Esophagus muscularis mucosa (tissue), 4 donors: ENCODE measurements at regions not wholly inside any gene's neighbourhood (a gene's known extent, or its start where the extent isn't known, plus 50 kb on each side); places are given as distances from the start of the nearest gene placed in this dataset.

Experiments
- DNase-seq: peaks from one replicate; pipeline ENCODE4 v3.0.0-alpha.2; 2017; ENCODE audit errors: extremely low spot score
- H3K27ac ChIP-seq, 4 donors: fragments of 200-600 bp; sonication (generic); replicated peaks in 1 of 4; 1 replicate in 3 of 4; 2 replicates in 1 of 4; pipeline ENCODE4 v1.5.1; 2016 to 2019; ENCODE audit warnings: mild to moderate bottlenecking in 1 of 4
- H3K27me3 ChIP-seq, 4 donors: fragments of 200-600 bp; sonication (generic); one replicate each; pipeline versions ENCODE4 v1.5.1 to v1.6.0; 2016 to 2019
- H3K36me3 ChIP-seq, 4 donors: fragments of 200-600 bp; sonication (generic); one replicate each; pipeline ENCODE4 v1.5.1; 2016 to 2019
- H3K4me1 ChIP-seq, 4 donors: fragments of 200-600 bp; sonication (generic); one replicate each; pipeline ENCODE4 v1.5.1; 2016 to 2019
- H3K4me3 ChIP-seq, 4 donors: fragments of 200-600 bp; sonication (generic); 1 replicate in 2 of 4; 2 replicates in 2 of 4; pipeline ENCODE4 v1.5.1; 2016 to 2019; ENCODE audit warnings: mild to moderate bottlenecking in 4 of 4, moderate library complexity in 1 of 4
- H3K9me3 ChIP-seq, 4 donors: fragments of 200-600 bp; sonication (generic); 1 replicate in 3 of 4; 2 replicates in 1 of 4; pipeline ENCODE4 v1.5.1; 2016 to 2019
- CTCF ChIP-seq, 3 experiments: fragments of 200-600 bp in 2 of 3; fragments of 450-650 bp in 1 of 3; sonication (generic) in 2 of 3; IDR thresholded peaks; one replicate each; pipeline ENCODE4 v1.5.1; 2017 to 2019; ENCODE audit warnings: antibody characterized with exemption in 3 of 3, mild to moderate bottlenecking in 2 of 3, moderate library complexity in 1 of 3
- EP300 ChIP-seq: sonication (generic); formaldehyde crosslinking; IDR thresholded peaks from one replicate; pipeline ENCODE4 v1.6.1; 2017; ENCODE audit warnings: antibody characterized with exemption
- POLR2A ChIP-seq: fragments of 450-650 bp; IDR thresholded peaks from one replicate; pipeline ENCODE4 v1.6.1; 2017; ENCODE audit warnings: antibody characterized with exemption, moderate library complexity, mild to moderate bottlenecking, low read depth
- POLR2AphosphoS5 ChIP-seq, 2 donors: sonication (generic); formaldehyde crosslinking; IDR thresholded peaks; one replicate each; pipeline ENCODE4 v1.6.1; 2017; ENCODE audit warnings: antibody characterized with exemption in 2 of 2
- WGBS: methylation state at CpG from one replicate; pipeline ENCODE4 v1.1.5; 2018; 5-methylcytosine and 5-hydroxymethylcytosine counted together
- intact Hi-C: fragments of 100-400 bp; cut with DNase I; formaldehyde crosslinking; loops from one replicate; pipeline ENCODE4 v1.15.1; 2023

DNA sequence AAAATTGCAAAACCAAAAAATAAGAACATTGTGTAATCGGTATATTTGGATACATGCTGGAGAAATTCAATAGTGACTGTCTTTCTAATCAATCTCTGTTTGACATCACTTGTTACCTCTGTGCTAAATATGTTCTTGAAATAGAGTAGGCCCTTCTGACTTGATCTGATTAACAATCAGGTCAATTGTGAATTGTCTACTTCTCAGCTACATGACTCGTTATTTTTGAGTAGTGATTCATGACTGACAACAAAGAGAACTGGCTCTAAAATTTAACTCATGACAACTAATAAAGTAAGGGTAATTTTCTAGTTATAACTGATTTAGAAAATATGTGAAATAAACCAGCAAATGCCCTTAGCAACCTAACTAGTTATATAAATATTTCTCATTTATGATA lies 312.1 kb downstream of the TMX3 start:
- Histone ChIP-seq H3K27ac (no peak overlapping the region), H3K27me3 (no peaks in the 10 kb centered on the region), H3K4me3 (no peak overlapping the region), H3K36me3 (no peaks in the 10 kb centered on the region), H3K9me3 (no peaks in the 10 kb centered on the region), H3K4me1 (no peaks in the 10 kb centered on the region)
- 74% methylated on average over 2 of the region's 2 CpGs for WGBS
- intact Hi-C loops: no loop called here
- TF ChIP-seq POLR2A: no peak
- no peak for DNase-seq

- Histone ChIP-seq H3K27ac (no peak overlapping the region), H3K27me3 (no peaks in the 10 kb centered on the region), H3K9me3 (no peaks in the 10 kb centered on the region), H3K36me3 (no peaks in the 10 kb centered on the region), H3K4me3 (no peak overlapping the region), H3K4me1 (no peaks in the 10 kb centered on the region)
- no peak for TF ChIP-seq POLR2AphosphoS5 (IDR thresholded peaks at IDR 0.05)
- TF ChIP-seq POLR2A: no peak
- no peak for TF ChIP-seq CTCF (IDR thresholded peaks at IDR 0.05)
- TF ChIP-seq EP300: no peak
- no peak for DNase-seq
- 90% methylated on average over 3 of the region's 3 CpGs for WGBS
- intact Hi-C loops: no loop called here
Measured at GRCh38 chr18:68400889-68401288, 314.0 kb downstream of the TMX3 start.

DNA sequence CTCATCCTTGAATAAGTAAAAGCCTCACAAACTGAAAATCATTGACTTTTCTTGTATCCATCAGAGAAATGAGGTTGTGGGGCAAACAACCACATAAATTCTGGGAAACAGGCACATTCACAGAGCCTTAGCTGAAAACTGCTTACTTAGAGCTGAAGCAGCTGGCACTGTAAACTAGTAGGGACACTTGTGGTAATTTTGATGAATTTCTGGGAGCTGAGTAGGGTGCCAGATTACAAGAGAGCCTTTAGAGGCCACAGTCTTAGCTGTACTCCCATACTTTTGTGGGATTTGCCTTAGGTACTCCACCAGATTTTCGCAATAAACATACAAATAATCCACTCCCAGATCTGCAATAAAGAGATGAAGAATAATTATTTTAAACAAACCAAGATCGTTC lies 315.2 kb downstream of the TMX3 start:
- Histone ChIP-seq H3K27ac (no peak overlapping the region), H3K27me3 (no peaks in the 10 kb centered on the region), H3K4me1 (no peaks in the 10 kb centered on the region), H3K36me3 (no peaks in the 10 kb centered on the region), H3K4me3 (no peak overlapping the region), H3K9me3 (no peaks in the 10 kb centered on the region)
- TF ChIP-seq POLR2A (no peak), POLR2AphosphoS5 (IDR thresholded peaks at IDR 0.05) (no peak), CTCF (IDR thresholded peaks at IDR 0.05) (no peak), EP300 (no peak)
- no peak for DNase-seq
- 80% methylated on average over 2 of the region's 2 CpGs for WGBS
- intact Hi-C loops: no loop called here

DNA sequence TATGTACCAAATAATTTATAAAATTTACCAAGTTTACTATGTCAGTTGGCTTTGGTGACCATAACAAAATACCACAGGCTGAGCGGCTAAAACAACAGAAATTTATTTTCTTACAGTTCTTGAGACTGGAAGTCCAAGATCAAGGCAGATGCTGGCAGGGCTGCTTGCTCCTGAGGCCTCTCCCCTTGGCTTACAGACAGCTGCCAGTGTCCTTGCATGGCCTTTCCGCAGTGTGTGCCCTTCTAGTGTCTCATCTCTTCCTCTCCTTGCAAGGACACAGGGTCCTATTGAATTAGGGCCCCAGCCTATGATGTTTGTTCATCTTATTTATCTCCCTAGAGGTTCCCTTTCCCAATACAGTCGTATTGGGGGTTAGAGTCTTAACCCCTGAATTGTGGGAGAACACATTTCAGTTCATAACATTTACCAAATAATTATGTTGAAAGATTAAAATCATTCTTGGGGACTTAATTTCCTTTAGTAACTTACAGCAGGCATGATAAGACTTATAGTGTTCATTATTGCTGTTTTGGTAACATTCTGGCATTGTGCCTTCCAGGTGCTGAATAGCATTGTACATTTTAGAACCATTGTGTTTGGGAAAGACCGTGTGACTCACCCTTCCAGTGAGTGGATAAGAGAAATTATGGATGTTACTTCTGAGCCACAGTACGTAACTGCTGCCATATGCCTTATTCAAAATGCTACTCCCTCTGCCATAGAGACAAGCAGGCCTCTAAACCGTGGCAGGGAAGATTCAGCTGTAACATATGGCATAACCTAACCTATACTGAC lies 317.5 kb downstream of the TMX3 start:
- no peak for TF ChIP-seq EP300
- no peak for TF ChIP-seq POLR2AphosphoS5 (IDR thresholded peaks at IDR 0.05)
- no peak for TF ChIP-seq CTCF (IDR thresholded peaks at IDR 0.05)
- TF ChIP-seq POLR2A: no peak
- Histone ChIP-seq H3K9me3 (no peaks in the 10 kb centered on the region), H3K27me3 (no peaks in the 10 kb centered on the region), H3K27ac (no peak overlapping the region), H3K4me3 (no peak overlapping the region), H3K4me1 (no peaks in the 10 kb centered on the region), H3K36me3 (no peaks in the 10 kb centered on the region)
- no peak for DNase-seq
- WGBS: 77% methylated on average over 6 of the region's 6 CpGs
- intact Hi-C loops: no loop called here

DNA sequence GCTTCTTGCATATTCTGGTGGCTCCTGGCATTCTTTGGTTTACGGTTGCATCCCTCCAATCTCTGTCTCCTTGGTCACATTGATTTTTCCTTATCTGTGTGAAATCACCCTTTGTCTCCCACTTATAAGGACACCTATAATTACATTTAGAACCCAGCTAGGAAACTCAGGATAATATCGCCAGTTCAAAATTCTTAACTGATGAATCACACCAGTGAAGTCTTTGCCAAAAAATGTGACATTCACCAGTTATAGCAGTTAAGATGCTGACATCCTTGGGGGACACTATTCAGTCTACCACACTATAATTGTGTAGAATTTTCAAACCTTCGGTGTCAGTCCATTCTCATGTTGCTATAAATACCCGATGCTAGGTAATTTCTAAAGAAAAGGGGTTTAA lies 320.2 kb downstream of the TMX3 start:
- Histone ChIP-seq H3K27ac (no peak overlapping the region), H3K36me3 (no peaks in the 10 kb centered on the region), H3K4me3 (no peak overlapping the region), H3K27me3 (no peaks in the 10 kb centered on the region), H3K9me3 (no peaks in the 10 kb centered on the region), H3K4me1 (no peaks in the 10 kb centered on the region)
- TF ChIP-seq POLR2AphosphoS5 (IDR thresholded peaks at IDR 0.05) (no peak), CTCF (IDR thresholded peaks at IDR 0.05) (no peak), EP300 (no peak), POLR2A (no peak)
- 81% methylated on average over 4 of the region's 4 CpGs for WGBS
- DNase-seq: no peak
- intact Hi-C loops: no loop called here
